BE2C (cell line): ENCODE measurements at regions not wholly inside any gene's neighbourhood (a gene's known extent, or its start where the extent isn't known, plus 50 kb on each side); places are given as distances from the start of the nearest gene placed in this dataset.

Source experiments
- DNase-seq: peaks from one replicate; pipeline ENCODE4 v3.0.0-alpha.2; 2020
- H3K27me3 ChIP-seq: fragments of 250-450 bp; sonication (Bioruptor Pico); 2 replicates; pipeline ENCODE4 v1.5.1; 2020; ENCODE audit warnings: mild to moderate bottlenecking
- H3K36me3 ChIP-seq: fragments of 250-450 bp; sonication (Bioruptor Pico); 2 replicates; pipeline ENCODE4 v1.5.1; 2020; ENCODE audit warnings: mild to moderate bottlenecking
- H3K4me1 ChIP-seq: fragments of 250-450 bp; sonication (Bioruptor Pico); 2 replicates; pipeline ENCODE4 v1.5.1; 2020
- H3K4me3 ChIP-seq: 2 replicates; pipeline ENCODE4 v1.5.1; 2011; ENCODE audit warnings: low read depth, low read length
- H3K9me3 ChIP-seq: fragments of 250-450 bp; sonication (Bioruptor Pico); 2 replicates; pipeline ENCODE4 v1.5.1; 2020
- TF ChIP-seq, protein P1 (sequence below): IDR thresholded peaks from 2 replicates; pipeline ENCODE4 v1.5.1; 2012; ENCODE audit warnings: mild to moderate bottlenecking, low read depth, low read length

DNA sequence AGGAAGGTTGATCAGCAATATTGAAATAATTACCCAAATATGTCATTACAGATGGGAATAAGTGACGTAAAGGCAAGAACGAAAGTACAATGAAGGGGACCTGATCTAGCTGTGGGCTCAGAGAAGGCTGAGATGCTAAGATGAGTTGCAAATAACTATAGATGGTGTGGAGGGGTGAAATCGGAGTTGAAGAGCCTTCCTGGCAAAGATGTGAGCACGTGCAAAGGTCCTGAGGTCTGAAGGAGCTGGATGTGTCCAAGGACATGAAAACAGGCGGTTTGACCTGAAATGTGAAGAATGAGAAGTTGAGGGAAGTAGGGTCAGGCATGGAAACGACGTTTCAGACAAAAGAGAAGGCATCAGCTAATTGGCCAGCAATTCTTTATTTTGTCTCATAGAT, 61.6 kb upstream of the SLC45A1 start:
- Histone ChIP-seq H3K9me3 (no peaks in the 10 kb centered on the region), H3K36me3 (no peaks in the 10 kb centered on the region), H3K27me3 (no peaks in the 10 kb centered on the region), H3K4me1 (no peaks in the 10 kb centered on the region), H3K4me3 (no peak overlapping the region)
- TF ChIP-seq, protein P1, sequence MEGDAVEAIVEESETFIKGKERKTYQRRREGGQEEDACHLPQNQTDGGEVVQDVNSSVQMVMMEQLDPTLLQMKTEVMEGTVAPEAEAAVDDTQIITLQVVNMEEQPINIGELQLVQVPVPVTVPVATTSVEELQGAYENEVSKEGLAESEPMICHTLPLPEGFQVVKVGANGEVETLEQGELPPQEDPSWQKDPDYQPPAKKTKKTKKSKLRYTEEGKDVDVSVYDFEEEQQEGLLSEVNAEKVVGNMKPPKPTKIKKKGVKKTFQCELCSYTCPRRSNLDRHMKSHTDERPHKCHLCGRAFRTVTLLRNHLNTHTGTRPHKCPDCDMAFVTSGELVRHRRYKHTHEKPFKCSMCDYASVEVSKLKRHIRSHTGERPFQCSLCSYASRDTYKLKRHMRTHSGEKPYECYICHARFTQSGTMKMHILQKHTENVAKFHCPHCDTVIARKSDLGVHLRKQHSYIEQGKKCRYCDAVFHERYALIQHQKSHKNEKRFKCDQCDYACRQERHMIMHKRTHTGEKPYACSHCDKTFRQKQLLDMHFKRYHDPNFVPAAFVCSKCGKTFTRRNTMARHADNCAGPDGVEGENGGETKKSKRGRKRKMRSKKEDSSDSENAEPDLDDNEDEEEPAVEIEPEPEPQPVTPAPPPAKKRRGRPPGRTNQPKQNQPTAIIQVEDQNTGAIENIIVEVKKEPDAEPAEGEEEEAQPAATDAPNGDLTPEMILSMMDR: no peak
- DNase-seq: no peak

DNA sequence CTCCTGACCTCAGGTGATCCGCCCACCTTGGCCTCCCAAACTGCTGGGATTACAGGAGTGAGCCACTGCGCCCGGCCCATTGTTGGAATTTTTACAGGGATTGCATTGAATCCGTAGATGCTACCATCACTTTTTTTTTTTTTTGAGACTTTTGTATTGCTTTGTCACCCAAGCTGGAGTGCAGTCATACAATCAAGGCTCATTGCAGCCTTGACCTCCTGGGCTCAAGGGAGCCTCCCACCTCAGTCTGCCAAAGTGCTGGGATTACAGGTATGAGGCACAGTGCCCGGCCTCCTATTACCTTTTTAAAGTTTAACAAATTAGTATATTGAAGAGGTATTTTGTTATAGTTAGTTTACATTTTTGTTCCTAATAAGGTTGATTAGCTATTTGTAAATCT, 62.2 kb upstream of the SLC45A1 start:
- no peak overlapping the region for H3K4me3 ChIP-seq
- no peaks in the 10 kb centered on the region for H3K9me3 ChIP-seq
- TF ChIP-seq, protein P1: no peak
- H3K36me3 ChIP-seq: no peaks in the 10 kb centered on the region
- DNase-seq: no peak
- H3K27me3 ChIP-seq: no peaks in the 10 kb centered on the region
- H3K4me1 ChIP-seq: no peaks in the 10 kb centered on the region

DNA sequence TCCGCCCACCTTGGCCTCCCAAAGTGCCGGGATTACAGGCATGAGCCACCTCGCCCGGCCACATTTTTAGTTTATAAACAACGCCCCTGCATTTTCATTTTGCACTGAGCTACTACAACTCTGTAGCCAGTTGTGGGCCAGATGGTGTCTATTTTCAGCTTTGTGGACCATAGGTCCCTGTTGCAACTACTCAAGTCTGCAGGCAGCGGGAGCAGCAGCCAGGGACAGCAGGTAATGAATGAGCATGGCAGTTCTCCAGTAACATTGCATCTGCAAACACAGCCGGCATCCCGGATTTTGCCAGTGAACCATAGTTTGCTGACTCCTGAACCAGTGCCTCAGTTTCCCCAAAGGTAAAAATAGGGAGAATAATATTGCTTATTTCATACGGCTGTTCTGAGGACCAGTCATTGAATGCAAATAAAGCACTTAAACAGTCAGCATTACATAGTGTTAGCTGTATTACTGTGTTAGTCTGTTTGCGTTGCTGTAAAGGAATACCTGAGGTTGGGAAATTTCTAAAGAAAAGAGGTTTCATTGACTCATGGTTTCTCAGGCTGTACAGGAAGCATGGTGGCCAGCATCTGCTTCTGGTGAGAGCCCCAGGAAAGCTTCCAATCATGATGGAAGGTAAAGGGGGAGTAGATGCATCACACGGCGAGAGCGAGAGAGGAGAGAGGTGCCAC, 65.5 kb upstream of the SLC45A1 start:
- Histone ChIP-seq H3K4me1 (no peaks in the 10 kb centered on the region), H3K4me3 (no peak overlapping the region), H3K36me3 (no peaks in the 10 kb centered on the region), H3K27me3 (no peaks in the 10 kb centered on the region), H3K9me3 (no peaks in the 10 kb centered on the region)
- no peak for DNase-seq
- TF ChIP-seq, protein P1: no peak

DNA sequence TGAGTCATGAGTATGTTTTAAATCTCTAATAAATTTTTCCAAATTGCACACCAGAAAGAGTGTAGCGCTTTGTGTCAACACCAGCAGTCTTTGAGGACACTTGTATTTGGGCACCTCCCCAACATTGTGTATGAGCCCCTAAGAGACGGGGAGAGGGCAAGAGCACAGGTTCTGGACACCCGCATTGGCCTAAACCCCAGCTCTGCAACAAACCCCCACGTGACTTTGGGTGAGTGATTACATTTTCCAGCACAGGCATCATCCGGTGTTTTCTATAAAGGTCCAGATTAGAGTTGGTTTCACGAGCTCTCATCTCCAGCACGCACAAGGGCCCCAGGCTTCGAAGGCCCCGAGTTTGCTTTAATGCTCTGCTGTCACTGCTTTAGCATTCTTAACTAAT, 66.3 kb upstream of the SLC45A1 start:
- no peak overlapping the region for H3K4me3 ChIP-seq
- H3K27me3 ChIP-seq: no peaks in the 10 kb centered on the region
- no peak for DNase-seq
- no peaks in the 10 kb centered on the region for H3K9me3 ChIP-seq
- TF ChIP-seq, protein P1: no peak
- H3K36me3 ChIP-seq: no peaks in the 10 kb centered on the region
- no peaks in the 10 kb centered on the region for H3K4me1 ChIP-seq

DNA sequence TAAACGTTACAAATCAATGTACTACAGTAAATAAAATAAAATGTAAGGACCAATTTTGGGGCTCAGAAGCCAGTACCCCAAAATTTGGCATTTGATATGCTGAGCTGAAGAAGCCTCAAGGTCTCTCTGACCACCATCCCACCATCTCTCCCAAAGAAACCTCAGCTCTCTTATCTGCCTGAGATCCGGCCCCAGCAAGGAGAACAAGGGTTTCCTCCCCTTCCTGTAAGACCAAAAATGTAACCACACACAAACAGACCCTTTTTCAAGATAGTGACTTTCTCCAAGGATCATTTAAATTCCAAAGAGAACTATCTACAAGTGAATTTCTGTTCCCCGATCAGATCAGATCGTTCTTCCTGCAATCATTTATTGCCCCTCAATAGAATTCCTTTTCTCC, 68.1 kb upstream of the SLC45A1 start:
- Histone ChIP-seq H3K36me3 (no peaks in the 10 kb centered on the region), H3K4me1 (no peaks in the 10 kb centered on the region), H3K4me3 (no peak overlapping the region), H3K27me3 (no peaks in the 10 kb centered on the region), H3K9me3 (no peaks in the 10 kb centered on the region)
- TF ChIP-seq, protein P1: no peak
- DNase-seq: no peak

DNA sequence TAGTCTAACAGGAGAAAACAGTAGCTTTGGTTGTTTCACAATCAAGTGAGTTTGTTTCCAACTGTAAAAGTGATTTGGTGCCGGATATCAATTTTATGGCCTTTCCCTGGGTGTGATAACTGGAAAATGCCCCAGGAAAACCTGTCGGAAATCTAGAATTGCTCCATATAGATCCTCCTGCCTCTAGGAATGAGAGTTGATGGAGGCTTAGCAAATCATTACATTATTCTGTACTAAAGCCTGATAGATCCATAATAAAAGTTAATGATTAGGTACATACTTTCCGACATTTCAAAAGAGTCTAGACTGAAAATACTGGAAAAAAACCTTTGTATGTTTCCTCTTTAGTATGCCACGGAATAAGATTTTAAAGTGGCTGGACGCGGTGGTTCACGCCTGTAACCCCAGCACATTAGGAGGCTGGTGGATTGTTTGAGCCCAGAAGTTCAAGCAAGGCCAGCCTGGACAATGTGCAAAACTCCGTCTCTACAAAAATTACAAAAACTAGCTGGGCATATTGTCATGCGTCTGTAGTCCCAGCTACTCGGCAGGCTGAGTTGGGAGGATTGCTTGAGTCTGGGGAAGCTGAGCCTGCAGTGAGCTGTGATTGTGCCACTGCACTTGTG, 70.0 kb upstream of the SLC45A1 start:
- no peaks in the 10 kb centered on the region for H3K27me3 ChIP-seq
- no peak overlapping the region for H3K4me3 ChIP-seq
- DNase-seq: no peak
- TF ChIP-seq, protein P1: no peak
- no peaks in the 10 kb centered on the region for H3K4me1 ChIP-seq
- no peaks in the 10 kb centered on the region for H3K36me3 ChIP-seq
- no peaks in the 10 kb centered on the region for H3K9me3 ChIP-seq
